ENCODE measurements at regions not wholly inside any gene's neighbourhood (a gene's known extent, or its start where the extent isn't known, plus 50 kb on each side); places are given as distances from the start of the nearest gene placed in this dataset.

- no peak for TF ChIP-seq USF2 (CRISPR knock-in tag; IDR thresholded peaks at IDR 0.05)
- TF ChIP-seq OVOL2 (CRISPR knock-in tag; IDR thresholded peaks at IDR 0.05; ENCODE audit: borderline replicate concordance), result no peak
- TF ChIP-seq MXD4 (CRISPR knock-in tag; IDR thresholded peaks at IDR 0.05; ENCODE audit: borderline replicate concordance), result no peak
- TF ChIP-seq ZNF219 (CRISPR knock-in tag; IDR thresholded peaks at IDR 0.05; ENCODE audit: borderline replicate concordance), result no peak
Measured at GRCh38 chr10:44668336-44668735, 242.8 kb upstream of the TMEM72 start (continued).

GRCh38 chr10:44671319-44671718, 239.8 kb upstream of the TMEM72 start:
- ATAC-seq (no peak), DNase-seq (ENCODE audit: low spot score) (no peak)
- H3K4me3 Mint-ChIP-seq, result no peak overlapping the region
- ChIA-PET POLR2A (no interaction called here), CTCF (no interaction called here)
- no peaks in the 10 kb centered on the region for H3K4me1 Mint-ChIP-seq
- H3K9me3 Mint-ChIP-seq, result no peaks in the 10 kb centered on the region
- TF ChIP-seq TP53 (CRISPR knock-in tag; IDR thresholded peaks at IDR 0.05) (no peak), TEAD1 (CRISPR knock-in tag; IDR thresholded peaks at IDR 0.05) (no peak), ZNF423 (CRISPR knock-in tag; IDR thresholded peaks at IDR 0.05) (no peak), TCF7 (CRISPR knock-in tag; IDR thresholded peaks at IDR 0.05; ENCODE audit: low read depth) (no peak), FOXK1 (CRISPR knock-in tag; IDR thresholded peaks at IDR 0.05) (no peak), ATF3 (CRISPR knock-in tag; conservative IDR thresholded peaks at IDR 0.05) (no peak), ZNF232 (CRISPR knock-in tag; IDR thresholded peaks at IDR 0.05) (no peak), GTF2I (CRISPR knock-in tag; conservative IDR thresholded peaks at IDR 0.05) (no peak), CBFB (CRISPR knock-in tag; IDR thresholded peaks at IDR 0.05; ENCODE audit: low read depth) (no peak), CREM (CRISPR knock-in tag; IDR thresholded peaks at IDR 0.05) (no peak), ERG (CRISPR knock-in tag; IDR thresholded peaks at IDR 0.05) (no peak), HMGA2 (CRISPR knock-in tag; IDR thresholded peaks at IDR 0.05) (no peak), ZNF396 (CRISPR knock-in tag; IDR thresholded peaks at IDR 0.05; ENCODE audit: borderline replicate concordance) (no peak), GRHL2 (CRISPR knock-in tag; IDR thresholded peaks at IDR 0.05; ENCODE audit: insufficient replicate concordance, severe bottlenecking) (no peak), MXD4 (CRISPR knock-in tag; IDR thresholded peaks at IDR 0.05; ENCODE audit: borderline replicate concordance) (no peak), ZNF121 (CRISPR knock-in tag; IDR thresholded peaks at IDR 0.05) (no peak), CTCF (IDR thresholded peaks at IDR 0.05) (no peak)
- no peaks in the 10 kb centered on the region for H3K27me3 Mint-ChIP-seq (ENCODE audit: low read depth)
- H3K36me3 Mint-ChIP-seq, result no peaks in the 10 kb centered on the region; the same call in 1 of the 2 replicates
- no peak overlapping the region for H3K27ac Mint-ChIP-seq

- CTCF ChIA-PET, result no interaction called here
Measured at GRCh38 chr10:44673245-44673983, 237.7 kb upstream of the TMEM72 start.

More at GRCh38 chr10:44673245-44673983, 237.7 kb upstream of the TMEM72 start:
- no peak for ATAC-seq
- H3K36me3 Mint-ChIP-seq, result no peaks in the 10 kb centered on the region
- no peak overlapping the region for H3K27ac Mint-ChIP-seq
- DNase-seq (ENCODE audit: low spot score), result no peak
- TF ChIP-seq AFF4 (CRISPR knock-in tag; IDR thresholded peaks at IDR 0.05; ENCODE audit: borderline replicate concordance) (no peak), ATF3 (CRISPR knock-in tag; conservative IDR thresholded peaks at IDR 0.05) (no peak), KAT7 (CRISPR knock-in tag; IDR thresholded peaks at IDR 0.05; ENCODE audit: borderline replicate concordance) (no peak), JUN (CRISPR knock-in tag; IDR thresholded peaks at IDR 0.05) (no peak), ZNF138 (CRISPR knock-in tag; conservative IDR thresholded peaks at IDR 0.05) (no peak)
- no peaks in the 10 kb centered on the region for H3K4me1 Mint-ChIP-seq
- no peaks in the 10 kb centered on the region for H3K27me3 Mint-ChIP-seq (ENCODE audit: low read depth)
- H3K9me3 Mint-ChIP-seq, result no peaks in the 10 kb centered on the region
- no peak overlapping the region for H3K4me3 Mint-ChIP-seq
- POLR2A ChIA-PET, result no interaction called here
